HG02798 (cell line): ENCODE measurements at regions not wholly inside any gene's neighbourhood (a gene's known extent, or its start where the extent isn't known, plus 50 kb on each side); places are given as distances from the start of the nearest gene placed in this dataset.
A peak's percentile ranks its signal among the peaks of the same experiment; 100 is the strongest.

Experiments
- ATAC-seq: cut with Tn5 transposase; IDR thresholded peaks from one replicate; pipeline ENCODE4 v1.9.1; 2021; ENCODE audit warnings: mild to moderate bottlenecking; ENCODE audit not compliant: unreplicated experiment, poor library complexity

GRCh38 chr2:118185210-118186109, 97.2 kb downstream of the INSIG2 start:
- peak; percentile 74 for ATAC-seq

- ATAC-seq, result no peak
Observed at GRCh38 chr2:118183381-118183780, 95.1 kb downstream of the INSIG2 start.

GRCh38 chr2:118179445-118179844, 91.2 kb downstream of the INSIG2 start:
- ATAC-seq, result no peak

- no peak for ATAC-seq
Observed at GRCh38 chr2:118177884-118178283, 89.6 kb downstream of the INSIG2 start.

GRCh38 chr2:118177318-118177717, 89.0 kb downstream of the INSIG2 start:
- no peak for ATAC-seq

GRCh38 chr2:118176601-118177000, 88.3 kb downstream of the INSIG2 start:
- ATAC-seq, result no peak

GRCh38 chr2:118171546-118171945, 83.3 kb downstream of the INSIG2 start:
- ATAC-seq, result no peak

GRCh38 chr2:118169359-118170005, 81.2 kb downstream of the INSIG2 start:
- ATAC-seq, result peak; percentile 62

GRCh38 chr2:118168615-118169014, 80.3 kb downstream of the INSIG2 start:
- ATAC-seq, result no peak

GRCh38 chr2:118167026-118167425, 78.8 kb downstream of the INSIG2 start:
- no peak for ATAC-seq

GRCh38 chr2:118166242-118166641, 78.0 kb downstream of the INSIG2 start:
- ATAC-seq, result no peak

- ATAC-seq, result no peak
Observed at GRCh38 chr2:118165595-118165994, 77.3 kb downstream of the INSIG2 start.
